Lower leg skin (tissue), 4 donors: ENCODE measurements at regions not wholly inside any gene's neighbourhood (a gene's known extent, or its start where the extent isn't known, plus 50 kb on each side); places are given as distances from the start of the nearest gene placed in this dataset.

Experiments used
- DNase-seq, 2 donors: peaks; one replicate each; pipeline ENCODE4 v3.0.0-alpha.2; 2019; ENCODE audit warnings: low spot score in 2 of 2
- H3K4me3 ChIP-seq: fragments of 200-600 bp; sonication (generic); 2 replicates; pipeline ENCODE4 v1.5.1; 2017; ENCODE audit warnings: mild to moderate bottlenecking, low read depth; ENCODE audit not compliant: poor library complexity, severe bottlenecking
- CTCF ChIP-seq, 3 donors: fragments of 450-650 bp; IDR thresholded peaks; one replicate each; pipeline ENCODE4 v1.5.1; 2016; ENCODE audit warnings: antibody characterized with exemption in 3 of 3, mild to moderate bottlenecking in 3 of 3, moderate library complexity in 2 of 3
- POLR2A ChIP-seq, 2 donors: fragments of 450-650 bp; IDR thresholded peaks; one replicate each; pipeline ENCODE4 v1.6.1; 2016 to 2017; ENCODE audit warnings: antibody characterized with exemption in 2 of 2, mild to moderate bottlenecking in 1 of 2, moderate library complexity in 1 of 2
- WGBS, 2 donors: methylation state at CpG; one replicate each; pipeline ENCODE4 v1.1.5; 2018; 5-methylcytosine and 5-hydroxymethylcytosine counted together
- intact Hi-C: fragments of 100-400 bp; cut with DNase I; formaldehyde crosslinking; loops from one replicate; pipeline ENCODE4 v1.15.0; 2023; ENCODE audit warnings: low total_unique reads

GRCh38 chr9:71179183-71179582 lies 57.8 kb upstream of the TRPM3 start:
- 72 to 74% methylated on average over 3 of the region's 3 CpGs for WGBS, 2 donors
- no peak for TF ChIP-seq CTCF (IDR thresholded peaks at IDR 0.05)
- TF ChIP-seq POLR2A (IDR thresholded peaks at IDR 0.05) = no peak
- DNase-seq = no peak
- intact Hi-C loops = no loop called here
- H3K4me3 ChIP-seq = no peak overlapping the region

GRCh38 chr9:71177901-71178300 lies 56.5 kb upstream of the TRPM3 start:
- 67 to 71% methylated on average over 3 of the region's 3 CpGs for WGBS, 2 donors
- no peak overlapping the region for H3K4me3 ChIP-seq
- no peak for TF ChIP-seq POLR2A (IDR thresholded peaks at IDR 0.05)
- TF ChIP-seq CTCF (IDR thresholded peaks at IDR 0.05) = no peak
- no peak for DNase-seq
- intact Hi-C loops = no loop called here

- no peak for TF ChIP-seq CTCF (IDR thresholded peaks at IDR 0.05)
- TF ChIP-seq POLR2A (IDR thresholded peaks at IDR 0.05) = no peak
- intact Hi-C loops = no loop called here
- WGBS, 2 donors = 71 to 78% methylated on average over 9 of the region's 9 CpGs
- no peak overlapping the region for H3K4me3 ChIP-seq
- DNase-seq = no peak
Measured at GRCh38 chr9:71171517-71171916, 50.1 kb upstream of the TRPM3 start.
